H1 (cell line): ENCODE measurements at regions not wholly inside any gene's neighbourhood (a gene's known extent, or its start where the extent isn't known, plus 50 kb on each side); places are given as distances from the start of the nearest gene placed in this dataset.

ENCODE experiments used
- ATF3 ChIP-seq: IDR thresholded peaks from 2 replicates; pipeline ENCODE4 v1.6.1; 2011; ENCODE audit warnings: low read depth, mild to moderate bottlenecking, low read length; ENCODE audit not compliant: insufficient read depth
- CTCF ChIP-seq, 3 experiments: IDR thresholded peaks; 1 replicate in 2 of 3; 2 replicates in 1 of 3; pipeline versions ENCODE4 v1.5.1 to v1.6.1; 2011; ENCODE audit warnings: low read length in 3 of 3, mild to moderate bottlenecking in 3 of 3, inconsistent platforms in 2 of 3, low read depth in 1 of 3, moderate library complexity in 1 of 3; ENCODE audit not compliant: insufficient read depth in 1 of 3; ENCODE audit errors: control extremely low read depth in 1 of 3
- EP300 ChIP-seq, 2 experiments: IDR thresholded peaks; 1 replicate in 1 of 2; 2 replicates in 1 of 2; pipeline ENCODE4 v1.6.1; 2011 to 2012; ENCODE audit warnings: low read depth in 2 of 2, low read length in 2 of 2, mild to moderate bottlenecking in 2 of 2, borderline replicate concordance in 1 of 2, inconsistent platforms in 1 of 2, moderate library complexity in 1 of 2
- EZH2 ChIP-seq: fragments of 200-600 bp; sonication (generic); IDR thresholded peaks from 2 replicates; pipeline ENCODE4 v1.7.1; 2012; ENCODE audit warnings: low read depth, mild to moderate bottlenecking, moderate library complexity, low read length, inconsistent platforms; ENCODE audit not compliant: severe bottlenecking
- SUZ12 ChIP-seq: fragments of 200-600 bp; sonication (generic); IDR thresholded peaks from 2 replicates; pipeline ENCODE4 v1.6.1; 2012; ENCODE audit warnings: mild to moderate bottlenecking, inconsistent platforms, low read length, moderate library complexity, mixed read lengths

GRCh38 chr11:91955206-91955605 lies 269.4 kb upstream of the FAT3 start:
- no peak for TF ChIP-seq CTCF (IDR thresholded peaks at IDR 0.05; ENCODE audit: control extremely low read depth in 1 of 3, insufficient read depth in 1 of 3, low read depth in 1 of 3, low read length in 3 of 3)
- TF ChIP-seq EZH2, result no peak
- TF ChIP-seq ATF3, result no peak
- no peak for TF ChIP-seq EP300 (IDR thresholded peaks at IDR 0.05; ENCODE audit: borderline replicate concordance in 1 of 2, low read depth in 2 of 2, low read length in 2 of 2)
- no peak for TF ChIP-seq SUZ12
